Neutrophil (primary cell): ENCODE measurements at regions not wholly inside any gene's neighbourhood (a gene's known extent, or its start where the extent isn't known, plus 50 kb on each side); places are given as distances from the start of the nearest gene placed in this dataset.

Source experiments
- H3K27ac ChIP-seq: fragments of 200-600 bp; sonication (generic); 2 replicates; pipeline ENCODE4 v1.5.1; 2016; ENCODE audit warnings: mild to moderate bottlenecking, moderate library complexity
- H3K27me3 ChIP-seq: fragments of 200-600 bp; sonication (generic); 2 replicates; pipeline ENCODE4 v1.6.0; 2016; ENCODE audit warnings: mild to moderate bottlenecking
- H3K36me3 ChIP-seq: fragments of 200-600 bp; sonication (generic); 2 replicates; pipeline ENCODE4 v1.5.1; 2017
- H3K4me1 ChIP-seq, 2 experiments: fragments of 200-600 bp in 1 of 2; sonication (generic) in 1 of 2; 1 replicate in 1 of 2; 2 replicates in 1 of 2; pipeline versions ENCODE4 v1.5.1 to v1.6.1; 2013 to 2016; ENCODE audit warnings: low read depth in 1 of 2, low read length in 1 of 2, mild to moderate bottlenecking in 1 of 2, moderate library complexity in 1 of 2; ENCODE audit not compliant: control insufficient read depth in 1 of 2, insufficient read depth in 1 of 2
- H3K4me3 ChIP-seq, 2 experiments: fragments of 200-600 bp in 1 of 2; sonication (generic) in 1 of 2; 1 replicate in 1 of 2; 2 replicates in 1 of 2; pipeline ENCODE4 v1.5.1; 2013 to 2016; ENCODE audit warnings: low read depth in 1 of 2, low read length in 1 of 2, mild to moderate bottlenecking in 1 of 2, moderate library complexity in 1 of 2
- H3K9me3 ChIP-seq: fragments of 200-600 bp; sonication (generic); 2 replicates; pipeline ENCODE4 v1.5.1; 2016
- TF ChIP-seq, protein P1 (sequence below): fragments of 200-600 bp; sonication (generic); IDR thresholded peaks from 2 replicates; pipeline ENCODE4 v1.5.1; 2016; ENCODE audit warnings: antibody characterized with exemption

GRCh38 chr2:64848363-64848762, 140.8 kb upstream of the SLC1A4 start:
- no peaks in the 10 kb centered on the region for H3K36me3 ChIP-seq
- no peaks in the 10 kb centered on the region for H3K27me3 ChIP-seq
- H3K9me3 ChIP-seq, result no peaks in the 10 kb centered on the region
- H3K27ac ChIP-seq, result peak overlapping the region; percentile 97
- H3K4me1 ChIP-seq, result peaks cover 89 to 92% of the 10 kb centered on the region in 2 experiments
- TF ChIP-seq, protein P1, sequence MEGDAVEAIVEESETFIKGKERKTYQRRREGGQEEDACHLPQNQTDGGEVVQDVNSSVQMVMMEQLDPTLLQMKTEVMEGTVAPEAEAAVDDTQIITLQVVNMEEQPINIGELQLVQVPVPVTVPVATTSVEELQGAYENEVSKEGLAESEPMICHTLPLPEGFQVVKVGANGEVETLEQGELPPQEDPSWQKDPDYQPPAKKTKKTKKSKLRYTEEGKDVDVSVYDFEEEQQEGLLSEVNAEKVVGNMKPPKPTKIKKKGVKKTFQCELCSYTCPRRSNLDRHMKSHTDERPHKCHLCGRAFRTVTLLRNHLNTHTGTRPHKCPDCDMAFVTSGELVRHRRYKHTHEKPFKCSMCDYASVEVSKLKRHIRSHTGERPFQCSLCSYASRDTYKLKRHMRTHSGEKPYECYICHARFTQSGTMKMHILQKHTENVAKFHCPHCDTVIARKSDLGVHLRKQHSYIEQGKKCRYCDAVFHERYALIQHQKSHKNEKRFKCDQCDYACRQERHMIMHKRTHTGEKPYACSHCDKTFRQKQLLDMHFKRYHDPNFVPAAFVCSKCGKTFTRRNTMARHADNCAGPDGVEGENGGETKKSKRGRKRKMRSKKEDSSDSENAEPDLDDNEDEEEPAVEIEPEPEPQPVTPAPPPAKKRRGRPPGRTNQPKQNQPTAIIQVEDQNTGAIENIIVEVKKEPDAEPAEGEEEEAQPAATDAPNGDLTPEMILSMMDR, result no peak
- H3K4me3 ChIP-seq, result no peak overlapping the region

GRCh38 chr2:64848945-64849344, 140.3 kb upstream of the SLC1A4 start:
- no peak overlapping the region for H3K4me3 ChIP-seq
- H3K27ac ChIP-seq, result peak overlapping the region; percentile 97
- TF ChIP-seq, protein P1, result no peak
- peaks cover 95 to 98% of the 10 kb centered on the region in 2 experiments for H3K4me1 ChIP-seq
- H3K36me3 ChIP-seq, result no peaks in the 10 kb centered on the region
- no peaks in the 10 kb centered on the region for H3K27me3 ChIP-seq
- H3K9me3 ChIP-seq, result no peaks in the 10 kb centered on the region

GRCh38 chr2:64850642-64851041, 138.6 kb upstream of the SLC1A4 start:
- H3K27me3 ChIP-seq, result no peaks in the 10 kb centered on the region
- no peaks in the 10 kb centered on the region for H3K36me3 ChIP-seq
- H3K9me3 ChIP-seq, result no peaks in the 10 kb centered on the region
- H3K4me3 ChIP-seq, result peak overlapping the region in 1 of 2 experiments; percentile 0
- TF ChIP-seq, protein P1, result no peak
- H3K27ac ChIP-seq, result peak overlapping the region; percentile 97
- peaks cover 100% of the 10 kb centered on the region in 2 experiments for H3K4me1 ChIP-seq

DNA sequence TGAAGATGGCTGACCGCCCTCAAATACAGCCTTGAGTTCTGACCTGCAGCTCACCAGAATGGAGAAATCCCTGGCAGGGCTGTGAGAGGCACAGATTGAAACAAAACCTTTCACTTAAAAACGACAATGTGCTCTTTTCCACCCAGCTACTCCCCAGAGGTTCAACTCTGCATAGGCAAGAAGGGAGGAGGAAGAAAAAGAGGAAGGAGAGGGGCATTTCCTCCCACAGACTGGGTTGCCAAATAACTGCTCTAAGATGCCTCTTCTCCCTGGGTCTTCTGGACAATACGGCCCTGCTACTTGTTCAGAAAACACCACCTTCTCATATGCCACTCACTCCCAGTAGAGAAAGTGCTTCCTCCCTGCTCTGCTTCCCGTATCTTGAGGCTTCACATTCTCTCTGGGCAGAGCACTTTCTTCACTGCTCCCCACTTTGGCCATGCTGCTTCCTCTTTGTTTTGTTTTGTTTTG, 136.4 kb upstream of the SLC1A4 start:
- peaks cover 92 to 99% of the 10 kb centered on the region in 2 experiments for H3K4me1 ChIP-seq
- TF ChIP-seq, protein P1, result no peak
- no peaks in the 10 kb centered on the region for H3K36me3 ChIP-seq
- no peaks in the 10 kb centered on the region for H3K27me3 ChIP-seq
- H3K4me3 ChIP-seq, result peak overlapping the region; percentile 49 to 58
- H3K9me3 ChIP-seq, result no peaks in the 10 kb centered on the region
- peak overlapping the region; percentile 97 for H3K27ac ChIP-seq

DNA sequence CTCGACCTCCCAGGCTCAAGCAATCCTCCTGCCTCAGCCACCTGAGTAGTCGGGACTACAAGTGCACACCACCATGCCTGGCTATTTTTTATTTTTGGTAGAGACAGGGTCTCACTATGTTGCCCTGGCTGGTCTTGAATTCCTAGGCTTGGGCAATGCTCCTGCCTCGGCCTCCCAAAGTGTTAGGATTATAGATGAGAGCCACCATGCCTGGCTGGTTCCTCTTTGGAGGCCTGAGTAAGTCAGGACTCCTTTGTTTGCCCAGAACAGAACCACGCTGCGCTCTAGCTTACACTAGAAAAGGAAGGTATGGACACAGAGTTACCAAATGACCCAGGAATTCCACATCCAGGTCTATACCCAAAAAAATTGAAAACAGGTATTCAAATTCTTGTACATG, 135.9 kb upstream of the SLC1A4 start:
- TF ChIP-seq, protein P1, result no peak
- peaks cover 92 to 99% of the 10 kb centered on the region in 2 experiments for H3K4me1 ChIP-seq
- no peaks in the 10 kb centered on the region for H3K27me3 ChIP-seq
- peak overlapping the region; percentile 49 to 58 for H3K4me3 ChIP-seq
- H3K9me3 ChIP-seq, result no peaks in the 10 kb centered on the region
- H3K27ac ChIP-seq, result peak overlapping the region; percentile 97
- no peaks in the 10 kb centered on the region for H3K36me3 ChIP-seq
